ENCODE measurements at regions not wholly inside any gene's neighbourhood (a gene's known extent, or its start where the extent isn't known, plus 50 kb on each side); places are given as distances from the start of the nearest gene placed in this dataset.

- no peak for DNase-seq
These were observed 115.7 kb downstream of the MATN1 start for GRCh38 chr1:30607723-30608122.

DNA sequence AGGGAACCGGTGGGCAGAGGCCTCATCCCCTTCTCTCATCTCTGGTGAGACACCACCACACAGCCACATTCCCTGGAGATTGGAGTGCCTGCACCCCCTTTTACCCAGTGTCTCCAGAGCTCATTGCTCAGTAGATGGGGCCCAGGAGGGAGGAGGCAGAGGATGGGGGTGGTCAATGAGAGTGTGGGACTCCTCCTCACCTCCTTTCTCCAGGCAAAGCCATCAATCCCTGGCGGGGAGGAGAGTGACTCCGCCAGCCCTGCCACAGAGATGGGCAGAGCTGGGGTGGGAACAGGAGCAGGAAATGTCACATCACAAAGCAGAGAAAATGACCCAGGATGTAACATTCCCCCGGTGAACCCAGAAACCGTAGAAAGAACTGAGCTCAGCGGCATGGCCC, 117.2 kb downstream of the MATN1 start:
- DNase-seq, result no peak

DNA sequence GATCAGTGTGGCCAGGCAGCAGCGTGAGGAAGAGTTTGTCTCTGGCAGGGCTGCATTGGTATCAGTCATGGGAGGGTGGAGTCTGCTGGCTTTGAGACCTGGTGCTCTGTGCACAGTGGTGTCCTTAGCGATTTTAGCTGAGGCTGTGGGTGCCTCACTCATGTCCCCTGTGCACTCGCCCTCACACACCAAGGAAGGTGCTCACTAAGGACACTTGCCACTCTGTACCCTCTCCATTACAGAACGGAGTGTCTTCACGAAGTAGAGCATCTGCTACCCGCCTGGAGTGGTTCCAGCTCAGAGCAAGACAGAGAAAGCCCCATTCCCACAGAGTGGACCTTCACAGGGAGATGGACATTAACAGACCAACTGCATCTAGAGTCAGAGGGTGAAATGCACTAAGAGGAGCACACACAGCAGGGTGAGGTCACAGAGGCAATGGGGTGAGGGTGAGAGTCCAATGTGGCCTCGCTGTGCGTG, 117.9 kb downstream of the MATN1 start:
- DNase-seq, result no peak

- no peak for DNase-seq
These were observed 118.5 kb downstream of the MATN1 start for GRCh38 chr1:30604801-30605440.

GRCh38 chr1:30603081-30603858, 120.1 kb downstream of the MATN1 start:
- no peak for DNase-seq

DNA sequence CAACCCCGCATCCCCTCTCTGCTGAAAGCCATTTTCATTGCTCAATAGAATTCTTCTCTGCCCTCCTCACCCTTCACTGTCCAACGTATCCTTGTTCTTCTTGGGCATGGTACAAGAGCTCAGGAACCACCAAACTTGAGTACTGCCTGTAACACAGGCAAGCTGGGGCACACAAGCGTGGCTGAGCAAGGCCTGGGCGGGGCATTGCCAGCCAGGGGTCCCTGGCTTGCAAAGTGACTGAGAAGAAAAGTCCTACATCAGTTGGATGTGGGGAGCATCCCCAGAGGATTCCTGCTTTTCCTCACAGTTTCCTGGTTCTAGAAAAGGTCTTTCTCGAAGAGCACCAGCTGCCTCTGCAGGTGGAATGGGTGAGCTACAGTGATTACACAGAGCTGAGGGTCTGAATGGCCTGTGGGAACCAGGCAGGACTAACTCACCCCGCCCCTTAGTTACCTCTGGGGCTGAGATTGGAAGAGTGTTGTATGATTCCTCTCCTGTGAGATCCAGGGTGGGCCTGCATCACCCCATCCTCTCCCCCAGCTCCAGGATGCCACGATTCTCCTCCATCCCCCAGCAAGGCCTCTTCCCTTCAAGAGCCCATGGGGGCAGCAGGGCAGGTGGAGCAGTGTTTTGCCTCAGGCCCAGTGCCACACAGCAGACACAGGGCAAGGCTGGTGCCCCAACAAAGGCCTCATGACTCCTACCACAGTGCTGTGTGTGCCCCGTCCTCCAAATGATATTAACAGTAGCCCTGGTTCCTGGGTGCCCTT, 121.9 kb downstream of the MATN1 start:
- DNase-seq, result no peak

- DNase-seq, result no peak
These were observed 122.7 kb downstream of the MATN1 start for GRCh38 chr1:30600706-30601105.

GRCh38 chr1:30600258-30600657, 123.1 kb downstream of the MATN1 start:
- DNase-seq, result no peak

DNA sequence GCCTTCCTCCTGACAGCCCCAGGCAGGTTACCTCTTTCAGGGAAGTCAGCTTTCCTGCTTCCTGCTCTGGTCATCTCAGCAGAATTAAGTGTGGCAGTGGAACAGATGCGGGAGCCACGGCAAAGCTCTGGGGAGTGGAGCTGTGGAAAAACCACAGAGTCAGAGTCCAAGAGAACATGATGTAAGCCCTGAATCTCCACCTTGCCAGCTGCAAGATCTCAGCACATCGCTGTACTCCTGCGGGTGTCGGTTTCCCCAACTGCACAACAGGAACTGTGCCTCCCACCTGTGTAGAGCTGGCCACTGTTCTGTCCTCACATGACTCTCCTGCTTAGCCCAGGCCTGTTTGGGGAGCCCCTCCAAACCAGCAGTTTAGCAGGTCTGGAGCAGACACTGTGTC, 123.7 kb downstream of the MATN1 start:
- no peak for DNase-seq

DNA sequence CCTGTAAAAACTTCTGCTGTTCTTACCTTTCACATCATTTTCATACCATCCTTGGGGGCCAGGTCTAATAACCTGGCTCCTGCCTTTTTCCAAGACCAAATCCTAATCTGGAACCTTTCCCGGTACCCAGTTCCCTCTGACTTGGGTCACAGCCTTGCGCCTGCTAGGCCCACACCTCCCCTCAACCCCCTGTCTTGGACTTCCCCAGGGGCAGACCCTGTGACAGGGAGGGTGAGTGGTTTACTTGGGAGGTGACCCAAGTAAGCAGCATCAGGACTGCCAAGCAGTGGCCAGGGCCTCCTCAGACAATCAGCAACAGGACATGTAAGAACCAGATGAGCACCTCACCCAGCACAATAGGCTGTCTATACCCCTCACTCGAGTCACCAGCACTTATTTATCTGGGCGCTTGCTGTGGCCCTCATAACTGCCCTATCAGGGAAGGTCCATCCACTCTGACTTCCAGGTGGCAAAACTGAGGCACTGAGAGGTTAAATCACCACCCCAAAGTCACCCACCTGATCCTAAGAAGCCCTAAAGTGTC, 124.7 kb downstream of the MATN1 start:
- DNase-seq, result no peak

DNA sequence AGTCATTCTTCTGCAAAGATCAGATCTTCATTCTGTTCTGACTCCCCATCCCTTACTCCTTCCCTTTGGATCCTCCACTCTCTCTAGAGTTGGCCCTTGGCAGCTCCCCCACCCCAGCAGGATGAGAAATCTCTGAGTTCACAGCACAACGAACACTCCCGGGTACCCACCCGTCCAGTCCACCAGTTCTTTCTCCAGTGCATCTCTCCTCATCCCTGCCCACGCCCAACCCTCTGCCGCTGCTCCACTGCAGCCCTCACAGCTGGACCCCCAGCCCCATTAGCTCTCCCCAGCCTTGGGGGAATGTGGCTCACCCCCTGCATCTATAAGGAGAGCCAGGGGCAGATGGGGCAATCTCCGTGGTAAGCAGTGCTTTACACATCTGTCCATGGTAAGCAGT, 125.7 kb downstream of the MATN1 start:
- no peak for DNase-seq

DNA sequence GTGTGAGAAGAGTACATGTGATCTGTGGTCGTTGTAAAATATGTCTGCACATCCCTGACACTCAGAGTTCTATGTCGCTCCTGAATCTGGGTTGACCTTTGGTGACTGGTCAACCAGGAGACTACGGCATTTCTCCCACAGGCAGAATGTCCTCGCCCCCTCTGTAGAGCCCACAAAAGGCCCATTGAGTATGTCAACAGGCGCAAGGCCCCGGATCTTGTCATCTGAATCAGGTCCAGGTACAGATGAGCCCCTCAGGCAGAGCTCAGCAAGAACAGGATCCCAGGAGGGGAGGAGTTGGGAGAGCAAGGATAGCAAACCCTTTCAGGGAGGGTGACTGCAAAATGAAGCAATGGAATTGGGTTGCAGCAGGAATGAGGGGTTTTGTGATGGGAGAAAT, 126.5 kb downstream of the MATN1 start:
- no peak for DNase-seq

- DNase-seq, result no peak
These were observed 126.9 kb downstream of the MATN1 start for GRCh38 chr1:30596470-30596869.

DNA sequence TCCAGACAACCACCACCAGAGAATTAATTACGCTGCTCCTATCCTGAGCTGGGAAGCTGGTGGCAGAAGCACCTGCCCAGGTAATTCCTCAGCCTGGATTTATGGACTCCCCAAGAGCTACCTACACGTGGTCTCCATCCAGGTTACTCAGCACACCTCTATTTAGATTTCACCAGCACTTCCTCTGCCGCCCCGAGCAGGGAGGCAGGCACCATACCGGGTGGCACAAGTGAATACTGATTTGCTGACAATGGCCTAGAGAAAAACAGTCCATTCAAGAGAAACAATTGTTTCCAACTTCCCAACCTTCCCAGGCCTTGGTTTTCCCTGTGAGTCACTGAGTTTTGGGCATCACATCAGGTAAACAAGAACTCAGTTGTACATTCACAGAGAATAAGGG, 134.3 kb downstream of the MATN1 start:
- no peak for DNase-seq

DNA sequence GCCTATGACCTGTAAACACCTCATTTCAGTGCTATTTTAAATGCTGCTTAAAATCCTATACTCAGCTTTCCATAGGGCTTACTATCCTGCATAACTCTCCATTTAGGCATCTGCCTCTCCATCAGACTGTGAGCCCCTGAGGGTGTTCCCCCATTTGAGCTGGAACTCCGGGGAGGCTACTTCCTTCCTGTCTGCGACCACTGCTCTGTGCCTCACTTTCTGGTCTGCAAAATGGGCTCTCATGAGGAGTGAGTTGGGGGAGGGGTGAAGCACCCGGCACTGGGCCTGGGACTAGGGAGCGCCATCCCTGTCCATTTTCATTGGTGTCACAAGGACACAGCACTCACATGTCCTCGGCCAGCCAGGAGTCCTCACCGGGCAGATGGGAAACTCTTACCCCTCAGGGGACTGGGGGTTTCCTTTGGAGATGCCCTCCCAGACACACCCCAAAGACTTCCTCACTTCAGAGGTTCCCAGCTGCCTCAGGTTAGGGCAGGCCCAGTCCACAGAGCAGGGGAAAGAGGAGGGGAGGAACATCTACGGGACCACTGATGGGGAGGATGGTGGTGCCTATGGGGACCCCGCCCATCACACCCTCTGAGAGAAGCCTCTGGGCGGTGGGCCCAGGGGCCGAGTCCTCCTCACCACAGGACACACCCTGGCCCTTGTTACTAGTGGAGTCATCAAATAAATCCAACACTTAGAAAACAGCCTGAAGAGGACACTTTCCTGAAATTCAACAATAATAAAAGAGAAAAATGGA, 134.9 kb downstream of the MATN1 start:
- DNase-seq, result no peak

DNA sequence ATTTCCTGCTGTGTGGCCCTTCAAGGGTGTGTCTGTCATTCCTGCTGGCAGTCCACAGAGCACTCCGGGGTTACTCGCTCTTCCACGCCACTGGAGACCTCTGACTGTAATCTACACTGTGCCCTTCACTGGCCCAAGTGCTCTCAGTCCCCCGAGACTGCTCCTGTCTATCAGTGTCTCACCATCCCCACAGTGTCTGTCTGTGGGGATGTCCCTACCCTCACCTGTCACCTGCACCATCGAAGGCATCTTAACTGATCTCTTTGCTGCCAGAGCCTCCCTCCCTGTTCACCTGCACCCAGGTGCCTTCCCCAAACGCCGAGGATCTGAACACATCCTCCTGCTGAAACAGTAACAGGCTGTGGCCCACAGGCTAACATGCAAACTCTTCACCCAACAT, 136.7 kb downstream of the MATN1 start:
- no peak for DNase-seq

DNA sequence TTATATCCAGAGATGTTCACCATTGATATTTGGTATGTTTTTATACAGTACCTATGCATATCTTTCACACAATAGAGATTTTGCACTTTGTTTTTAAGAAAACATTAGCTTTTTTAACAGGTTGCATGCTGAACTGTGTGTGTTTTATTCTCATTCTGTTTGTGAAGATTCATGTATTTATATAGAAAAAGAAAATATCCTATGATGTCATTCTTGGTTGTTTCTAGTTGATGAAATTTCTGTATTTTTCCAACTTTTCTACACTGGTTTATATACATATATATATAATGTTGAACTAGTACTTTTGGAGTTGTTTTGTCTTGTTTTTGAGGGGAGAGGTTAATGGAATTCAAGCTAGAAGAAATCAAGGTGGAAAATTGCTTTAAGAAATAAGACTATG, 143.8 kb downstream of the MATN1 start:
- DNase-seq, result no peak

- DNase-seq, result no peak
These were observed 148.3 kb downstream of the MATN1 start for GRCh38 chr1:30575066-30575465.

- DNase-seq, result no peak
These were observed 151.2 kb downstream of the MATN1 start for GRCh38 chr1:30572192-30572591.

DNA sequence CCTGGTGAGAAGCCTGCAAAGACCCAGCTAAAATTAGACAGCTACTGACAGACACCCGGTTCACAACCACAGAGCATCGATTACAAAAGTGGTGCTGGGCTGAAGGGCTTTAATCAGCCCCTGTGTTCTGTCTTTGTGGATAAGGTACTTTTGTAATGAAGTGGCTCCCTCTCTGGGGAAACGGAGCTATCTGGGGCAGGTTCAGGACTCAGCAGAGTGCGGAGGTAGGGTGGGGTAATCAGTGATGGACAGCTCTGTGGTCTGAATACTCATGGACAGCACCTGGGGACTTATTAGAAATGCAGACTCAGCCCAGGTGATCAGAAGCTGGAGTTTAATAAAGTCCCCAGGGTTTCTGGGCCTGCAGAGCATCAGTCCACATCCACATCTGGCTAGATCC, 152.0 kb downstream of the MATN1 start:
- DNase-seq, result no peak

DNA sequence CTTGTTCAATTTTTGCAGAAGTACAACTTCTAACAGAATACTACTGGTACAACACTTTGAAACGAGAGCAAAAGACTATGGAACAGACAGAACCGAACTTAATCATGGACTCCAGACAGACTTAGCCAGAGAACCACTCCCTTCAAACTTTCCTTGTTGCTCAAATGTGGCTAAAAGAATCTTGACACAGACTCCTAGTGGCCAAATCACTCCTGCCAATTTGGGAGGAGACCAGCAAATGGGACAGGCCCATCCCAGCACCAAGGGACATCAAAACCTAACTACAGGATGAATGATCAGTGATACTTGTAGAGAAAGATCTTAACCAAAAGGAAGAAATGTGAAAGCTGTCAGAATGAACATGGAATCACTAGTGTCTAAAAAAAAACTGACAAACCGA, 154.0 kb downstream of the MATN1 start:
- no peak for DNase-seq

- no peak for DNase-seq
These were observed 160.8 kb downstream of the MATN1 start for GRCh38 chr1:30562559-30562958.

DNA sequence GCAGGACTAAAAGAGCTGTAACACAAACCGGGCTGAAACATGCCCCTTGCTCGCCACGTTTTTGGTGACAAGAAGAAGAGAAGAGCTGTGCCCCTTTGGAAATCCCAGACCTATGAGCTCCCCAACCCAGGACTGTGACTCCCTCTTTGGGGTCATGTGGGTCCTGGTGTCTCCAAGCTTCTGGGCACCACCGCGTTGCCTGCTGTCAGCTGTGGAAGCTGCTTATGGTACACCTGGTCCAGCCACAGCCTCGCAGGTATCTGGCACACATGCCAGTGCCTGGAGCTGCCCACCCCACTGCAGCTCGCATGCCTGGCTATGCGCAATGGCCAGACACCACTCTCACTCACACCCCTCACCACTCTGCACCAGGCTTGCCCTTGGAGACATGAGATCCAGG, 171.8 kb downstream of the MATN1 start:
- DNase-seq, result no peak

Measured in activated T-cell treated with anti-CD3 and anti-CD28 coated beads, Interleukin-2, amount 50 U/mL, for 1 hour (primary cell).